Osteocyte (in vitro differentiated cells): ENCODE measurements at regions not wholly inside any gene's neighbourhood (a gene's known extent, or its start where the extent isn't known, plus 50 kb on each side); places are given as distances from the start of the nearest gene placed in this dataset.
"Not testable (repeated sequence)": the region's sequence is repeated elsewhere in the genome, so short reads cannot be mapped to it uniquely, and the experiment has no call there.

Source experiments
- DNase-seq: peaks from one replicate; pipeline ENCODE4 v3.0.0; 2021; ENCODE audit warnings: mixed read lengths; ENCODE audit not compliant: unreplicated experiment; ENCODE audit errors: extremely low spot score
- H3K27ac Mint-ChIP-seq: one replicate; pipeline ENCODE4 v1.8.0; 2021; ENCODE audit warnings: mild to moderate bottlenecking, mixed read lengths; ENCODE audit not compliant: unreplicated experiment
- H3K27me3 Mint-ChIP-seq: one replicate; pipeline ENCODE4 v1.8.0; 2021; ENCODE audit warnings: mixed read lengths; ENCODE audit not compliant: unreplicated experiment
- H3K36me3 Mint-ChIP-seq: one replicate; pipeline ENCODE4 v1.8.0; 2021; ENCODE audit warnings: mixed read lengths; ENCODE audit not compliant: unreplicated experiment
- H3K4me1 Mint-ChIP-seq: one replicate; pipeline ENCODE4 v1.8.0; 2021; ENCODE audit warnings: mixed read lengths; ENCODE audit not compliant: unreplicated experiment
- H3K4me3 Mint-ChIP-seq: one replicate; pipeline ENCODE4 v1.8.0; 2021; ENCODE audit warnings: mild to moderate bottlenecking, moderate library complexity, mixed read lengths; ENCODE audit not compliant: unreplicated experiment
- H3K9me3 Mint-ChIP-seq: one replicate; pipeline ENCODE4 v1.8.0; 2021; ENCODE audit warnings: mixed read lengths; ENCODE audit not compliant: unreplicated experiment

GRCh38 chr7:76937781-76938180, 94.4 kb downstream of the SPDYE17 start:
- H3K9me3 Mint-ChIP-seq, H3K36me3 Mint-ChIP-seq, H3K4me1 Mint-ChIP-seq, H3K4me3 Mint-ChIP-seq, DNase-seq, H3K27ac Mint-ChIP-seq: not testable (repeated sequence)
- H3K27me3 Mint-ChIP-seq: peaks cover 41% of the 10 kb centered on the region

GRCh38 chr7:76937330-76937729, 94.8 kb downstream of the SPDYE17 start:
- not testable (repeated sequence) for H3K9me3 Mint-ChIP-seq, H3K27ac Mint-ChIP-seq, H3K4me1 Mint-ChIP-seq, DNase-seq, H3K36me3 Mint-ChIP-seq, H3K4me3 Mint-ChIP-seq
- peaks cover 40% of the 10 kb centered on the region for H3K27me3 Mint-ChIP-seq

- peaks cover 33% of the 10 kb centered on the region for H3K27me3 Mint-ChIP-seq
- H3K4me1 Mint-ChIP-seq, H3K4me3 Mint-ChIP-seq: not testable (repeated sequence)
Observed at GRCh38 chr7:76936346-76936745, 95.8 kb downstream of the SPDYE17 start.

GRCh38 chr7:76934711-76935110, 97.5 kb downstream of the SPDYE17 start:
- not testable (repeated sequence) for H3K4me3 Mint-ChIP-seq, H3K36me3 Mint-ChIP-seq, DNase-seq, H3K4me1 Mint-ChIP-seq, H3K9me3 Mint-ChIP-seq, H3K27ac Mint-ChIP-seq
- peaks cover 38% of the 10 kb centered on the region for H3K27me3 Mint-ChIP-seq

More at GRCh38 chr7:76936346-76936745, 95.8 kb downstream of the SPDYE17 start:
- not testable (repeated sequence) for H3K9me3 Mint-ChIP-seq, H3K27ac Mint-ChIP-seq, DNase-seq, H3K36me3 Mint-ChIP-seq

- DNase-seq, H3K4me3 Mint-ChIP-seq, H3K4me1 Mint-ChIP-seq, H3K9me3 Mint-ChIP-seq, H3K27ac Mint-ChIP-seq, H3K36me3 Mint-ChIP-seq: not testable (repeated sequence)
- H3K27me3 Mint-ChIP-seq: peaks cover 42% of the 10 kb centered on the region
Observed at GRCh38 chr7:76932957-76933356, 99.2 kb downstream of the SPDYE17 start.

- H3K36me3 Mint-ChIP-seq, H3K4me1 Mint-ChIP-seq, H3K27ac Mint-ChIP-seq, H3K4me3 Mint-ChIP-seq, DNase-seq, H3K9me3 Mint-ChIP-seq: not testable (repeated sequence)
- H3K27me3 Mint-ChIP-seq: peaks cover 33% of the 10 kb centered on the region
Observed at GRCh38 chr7:76931441-76931840, 100.7 kb downstream of the SPDYE17 start.

- H3K4me1 Mint-ChIP-seq, H3K4me3 Mint-ChIP-seq, DNase-seq, H3K27ac Mint-ChIP-seq, H3K9me3 Mint-ChIP-seq, H3K36me3 Mint-ChIP-seq: not testable (repeated sequence)
- H3K27me3 Mint-ChIP-seq: peaks cover 30% of the 10 kb centered on the region
Observed at GRCh38 chr7:76930416-76930815, 101.7 kb downstream of the SPDYE17 start.

- H3K9me3 Mint-ChIP-seq, H3K4me3 Mint-ChIP-seq, H3K36me3 Mint-ChIP-seq, H3K27ac Mint-ChIP-seq, DNase-seq, H3K4me1 Mint-ChIP-seq: not testable (repeated sequence)
- H3K27me3 Mint-ChIP-seq: peaks cover 32% of the 10 kb centered on the region
Observed at GRCh38 chr7:76928751-76929150, 103.4 kb downstream of the SPDYE17 start.

- H3K4me3 Mint-ChIP-seq, H3K36me3 Mint-ChIP-seq, H3K4me1 Mint-ChIP-seq, DNase-seq, H3K27ac Mint-ChIP-seq, H3K9me3 Mint-ChIP-seq: not testable (repeated sequence)
- H3K27me3 Mint-ChIP-seq: peaks cover 32% of the 10 kb centered on the region
Observed at GRCh38 chr7:76927741-76928393, 104.3 kb downstream of the SPDYE17 start.

GRCh38 chr7:76926416-76926815, 105.7 kb downstream of the SPDYE17 start:
- not testable (repeated sequence) for H3K27ac Mint-ChIP-seq, H3K36me3 Mint-ChIP-seq, H3K4me1 Mint-ChIP-seq, H3K4me3 Mint-ChIP-seq, DNase-seq, H3K9me3 Mint-ChIP-seq
- peaks cover 43% of the 10 kb centered on the region for H3K27me3 Mint-ChIP-seq

GRCh38 chr7:76924756-76925155, 107.4 kb downstream of the SPDYE17 start:
- not testable (repeated sequence) for H3K27ac Mint-ChIP-seq, DNase-seq, H3K4me1 Mint-ChIP-seq, H3K4me3 Mint-ChIP-seq, H3K36me3 Mint-ChIP-seq, H3K9me3 Mint-ChIP-seq
- H3K27me3 Mint-ChIP-seq: peaks cover 44% of the 10 kb centered on the region

GRCh38 chr7:76918619-76919018, 113.5 kb downstream of the SPDYE17 start:
- DNase-seq, H3K9me3 Mint-ChIP-seq, H3K27ac Mint-ChIP-seq, H3K36me3 Mint-ChIP-seq, H3K4me3 Mint-ChIP-seq, H3K4me1 Mint-ChIP-seq: not testable (repeated sequence)
- H3K27me3 Mint-ChIP-seq: peaks cover 39% of the 10 kb centered on the region
